Globus pallidus (tissue), 1 donor: ENCODE measurements at regions not wholly inside any gene's neighbourhood (a gene's known extent, or its start where the extent isn't known, plus 50 kb on each side); places are given as distances from the start of the nearest gene placed in this dataset.

ENCODE experiments used
- DNase-seq: peaks from one replicate; pipeline ENCODE4 v3.0.0-alpha.2; 2015; ENCODE audit warnings: low spot score

GRCh38 chr3:1551741-1552140 lies 458.9 kb downstream of the CNTN6 start:
- no peak for DNase-seq

GRCh38 chr3:1552831-1553230 lies 460.0 kb downstream of the CNTN6 start:
- no peak for DNase-seq

- DNase-seq, result no peak
These were observed 468.6 kb downstream of the CNTN6 start for GRCh38 chr3:1561427-1561826.

GRCh38 chr3:1571736-1572135 lies 478.9 kb downstream of the CNTN6 start:
- no peak for DNase-seq

- no peak for DNase-seq
These were observed 483.2 kb downstream of the CNTN6 start for GRCh38 chr3:1576047-1576446.

- DNase-seq, result no peak
These were observed 485.4 kb downstream of the CNTN6 start for GRCh38 chr3:1578124-1578806.

GRCh38 chr3:1583044-1583443 lies 490.2 kb downstream of the CNTN6 start:
- DNase-seq, result no peak

GRCh38 chr3:1587426-1587825 lies 494.6 kb downstream of the CNTN6 start:
- DNase-seq, result no peak

- DNase-seq, result no peak
These were observed 498.7 kb downstream of the CNTN6 start for GRCh38 chr3:1591327-1592028.

GRCh38 chr3:1594940-1595339 lies 502.1 kb downstream of the CNTN6 start:
- DNase-seq, result no peak

GRCh38 chr3:1600206-1600605 lies 498.5 kb upstream of the CNTN4 start:
- DNase-seq, result no peak

GRCh38 chr3:1600700-1601418 lies 497.8 kb upstream of the CNTN4 start:
- no peak for DNase-seq

GRCh38 chr3:1609416-1609815 lies 489.2 kb upstream of the CNTN4 start:
- no peak for DNase-seq

- no peak for DNase-seq
These were observed 486.8 kb upstream of the CNTN4 start for GRCh38 chr3:1611824-1612223.

- no peak for DNase-seq
These were observed 484.7 kb upstream of the CNTN4 start for GRCh38 chr3:1613962-1614361.

GRCh38 chr3:1616744-1617143 lies 481.9 kb upstream of the CNTN4 start:
- DNase-seq, result no peak

GRCh38 chr3:1623896-1624295 lies 474.8 kb upstream of the CNTN4 start:
- DNase-seq, result no peak

- no peak for DNase-seq
These were observed 466.5 kb upstream of the CNTN4 start for GRCh38 chr3:1632128-1632527.

GRCh38 chr3:1661839-1662238 lies 436.8 kb upstream of the CNTN4 start:
- DNase-seq, result no peak

- no peak for DNase-seq
These were observed 434.4 kb upstream of the CNTN4 start for GRCh38 chr3:1664266-1664665.

- DNase-seq, result no peak
These were observed 431.8 kb upstream of the CNTN4 start for GRCh38 chr3:1666865-1667264.

GRCh38 chr3:1677576-1678156 lies 421.0 kb upstream of the CNTN4 start:
- DNase-seq, result no peak

- DNase-seq, result no peak
These were observed 406.2 kb upstream of the CNTN4 start for GRCh38 chr3:1692428-1692827.
